ENCODE measurements at regions not wholly inside any gene's neighbourhood (a gene's known extent, or its start where the extent isn't known, plus 50 kb on each side); places are given as distances from the start of the nearest gene placed in this dataset.

DNA sequence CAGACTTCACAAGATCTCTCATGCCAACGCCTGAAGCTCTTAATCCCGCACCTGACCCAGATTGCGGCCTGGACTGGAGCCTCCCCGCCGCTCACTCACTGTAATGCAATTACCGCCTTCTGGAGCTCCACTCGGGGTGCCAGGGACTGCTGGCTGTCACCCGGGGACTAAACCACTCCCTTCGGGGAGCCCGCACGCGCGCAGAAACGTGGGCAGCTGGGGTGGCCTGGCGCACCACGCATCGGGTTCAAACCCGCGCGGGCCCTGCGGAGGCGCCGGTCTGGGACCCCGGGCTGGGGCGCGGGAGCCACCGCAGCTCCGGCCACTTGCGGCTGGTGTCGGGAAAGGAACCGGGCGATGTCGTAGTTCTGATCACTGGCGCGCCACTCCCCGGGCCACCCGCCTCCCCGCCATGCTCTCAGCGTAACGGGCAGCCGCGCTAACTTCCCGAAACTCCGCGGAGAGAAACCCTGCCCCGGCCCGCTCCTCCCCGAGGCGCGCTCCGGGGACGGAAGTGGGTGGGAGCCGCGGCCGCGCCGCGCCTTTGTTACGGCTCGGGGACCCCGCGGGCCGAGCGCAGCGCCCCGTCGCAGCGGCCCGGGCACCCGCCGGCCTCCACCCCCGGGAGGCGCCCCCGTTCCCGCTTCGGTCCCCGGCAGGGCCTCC, 100.3 kb upstream of the SVIL start (continued):
- TF ChIP-seq, protein P1, sequence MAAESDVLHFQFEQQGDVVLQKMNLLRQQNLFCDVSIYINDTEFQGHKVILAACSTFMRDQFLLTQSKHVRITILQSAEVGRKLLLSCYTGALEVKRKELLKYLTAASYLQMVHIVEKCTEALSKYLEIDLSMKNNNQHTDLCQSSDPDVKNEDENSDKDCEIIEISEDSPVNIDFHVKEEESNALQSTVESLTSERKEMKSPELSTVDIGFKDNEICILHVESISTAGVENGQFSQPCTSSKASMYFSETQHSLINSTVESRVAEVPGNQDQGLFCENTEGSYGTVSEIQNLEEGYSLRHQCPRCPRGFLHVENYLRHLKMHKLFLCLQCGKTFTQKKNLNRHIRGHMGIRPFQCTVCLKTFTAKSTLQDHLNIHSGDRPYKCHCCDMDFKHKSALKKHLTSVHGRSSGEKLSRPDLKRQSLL (tag by site-specific recombination; IDR thresholded peaks at IDR 0.05), result peak; percentile 30; the same call in 1 of the 2 replicates
- TF ChIP-seq ZNF747 (tag by site-specific recombination; IDR thresholded peaks at IDR 0.05), result no peak
- no peak for TF ChIP-seq SALL2 (tag by site-specific recombination; IDR thresholded peaks at IDR 0.05; ENCODE audit: borderline replicate concordance)
- no peak for TF ChIP-seq ZNF585B (tag by site-specific recombination; IDR thresholded peaks at IDR 0.05)
- no peak for TF ChIP-seq MYNN (tag by site-specific recombination; IDR thresholded peaks at IDR 0.05; ENCODE audit: borderline replicate concordance)
- no peak for TF ChIP-seq HOXC10 (CRISPR knock-in tag; IDR thresholded peaks at IDR 0.05)
- TF ChIP-seq ZIC2 (tag by site-specific recombination; IDR thresholded peaks at IDR 0.05), result peak; percentile 84
- TF ChIP-seq ZNF366 (tag by site-specific recombination; conservative IDR thresholded peaks at IDR 0.05), result no peak
- no peak for TF ChIP-seq ZNF571 (tag by site-specific recombination; IDR thresholded peaks at IDR 0.05)
- peak; percentile 34; the same call in 1 of the 2 replicates for TF ChIP-seq KLF16 (tag by site-specific recombination; IDR thresholded peaks at IDR 0.05)
- TF ChIP-seq ZNF843 (tag by site-specific recombination; IDR thresholded peaks at IDR 0.05), result no peak
- no peak for TF ChIP-seq ZNF24 (tag by site-specific recombination; IDR thresholded peaks at IDR 0.05)
- no peak for TF ChIP-seq ZBTB8A (tag by site-specific recombination; IDR thresholded peaks at IDR 0.05)
- no peak for TF ChIP-seq ZNF701 (tag by site-specific recombination; IDR thresholded peaks at IDR 0.05)
- TF ChIP-seq, protein P2, sequence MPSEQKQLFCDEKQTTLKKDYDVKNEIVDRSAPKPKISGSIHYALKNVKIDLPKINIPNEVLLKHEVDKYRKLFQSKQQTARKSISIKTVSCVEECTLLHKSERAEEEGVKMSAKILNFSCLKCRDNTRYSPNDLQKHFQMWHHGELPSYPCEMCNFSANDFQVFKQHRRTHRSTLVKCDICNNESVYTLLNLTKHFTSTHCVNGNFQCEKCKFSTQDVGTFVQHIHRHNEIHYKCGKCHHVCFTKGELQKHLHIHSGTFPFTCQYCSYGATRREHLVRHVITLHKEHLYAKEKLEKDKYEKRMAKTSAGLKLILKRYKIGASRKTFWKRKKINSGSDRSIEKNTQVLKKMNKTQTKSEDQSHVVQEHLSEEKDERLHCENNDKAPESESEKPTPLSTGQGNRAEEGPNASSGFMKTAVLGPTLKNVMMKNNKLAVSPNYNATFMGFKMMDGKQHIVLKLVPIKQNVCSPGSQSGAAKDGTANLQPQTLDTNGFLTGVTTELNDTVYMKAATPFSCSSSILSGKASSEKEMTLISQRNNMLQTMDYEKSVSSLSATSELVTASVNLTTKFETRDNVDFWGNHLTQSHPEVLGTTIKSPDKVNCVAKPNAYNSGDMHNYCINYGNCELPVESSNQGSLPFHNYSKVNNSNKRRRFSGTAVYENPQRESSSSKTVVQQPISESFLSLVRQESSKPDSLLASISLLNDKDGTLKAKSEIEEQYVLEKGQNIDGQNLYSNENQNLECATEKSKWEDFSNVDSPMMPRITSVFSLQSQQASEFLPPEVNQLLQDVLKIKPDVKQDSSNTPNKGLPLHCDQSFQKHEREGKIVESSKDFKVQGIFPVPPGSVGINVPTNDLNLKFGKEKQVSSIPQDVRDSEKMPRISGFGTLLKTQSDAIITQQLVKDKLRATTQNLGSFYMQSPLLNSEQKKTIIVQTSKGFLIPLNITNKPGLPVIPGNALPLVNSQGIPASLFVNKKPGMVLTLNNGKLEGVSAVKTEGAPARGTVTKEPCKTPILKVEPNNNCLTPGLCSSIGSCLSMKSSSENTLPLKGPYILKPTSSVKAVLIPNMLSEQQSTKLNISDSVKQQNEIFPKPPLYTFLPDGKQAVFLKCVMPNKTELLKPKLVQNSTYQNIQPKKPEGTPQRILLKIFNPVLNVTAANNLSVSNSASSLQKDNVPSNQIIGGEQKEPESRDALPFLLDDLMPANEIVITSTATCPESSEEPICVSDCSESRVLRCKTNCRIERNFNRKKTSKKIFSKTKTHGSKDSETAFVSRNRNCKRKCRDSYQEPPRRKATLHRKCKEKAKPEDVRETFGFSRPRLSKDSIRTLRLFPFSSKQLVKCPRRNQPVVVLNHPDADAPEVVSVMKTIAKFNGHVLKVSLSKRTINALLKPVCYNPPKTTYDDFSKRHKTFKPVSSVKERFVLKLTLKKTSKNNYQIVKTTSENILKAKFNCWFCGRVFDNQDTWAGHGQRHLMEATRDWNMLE (tag by site-specific recombination; conservative IDR thresholded peaks at IDR 0.05; ENCODE audit: low read depth), result no peak
- TF ChIP-seq ZNF521 (tag by site-specific recombination; IDR thresholded peaks at IDR 0.05), result no peak
- no peak for TF ChIP-seq ZNF658 (tag by site-specific recombination; IDR thresholded peaks at IDR 0.05)
- no peak for TF ChIP-seq ZFP69B (tag by site-specific recombination; IDR thresholded peaks at IDR 0.05)
- TF ChIP-seq GLI4 (tag by site-specific recombination; IDR thresholded peaks at IDR 0.05), result no peak
- no peak for TF ChIP-seq ZNF639 (tag by site-specific recombination; IDR thresholded peaks at IDR 0.05)
- TF ChIP-seq, protein P3, sequence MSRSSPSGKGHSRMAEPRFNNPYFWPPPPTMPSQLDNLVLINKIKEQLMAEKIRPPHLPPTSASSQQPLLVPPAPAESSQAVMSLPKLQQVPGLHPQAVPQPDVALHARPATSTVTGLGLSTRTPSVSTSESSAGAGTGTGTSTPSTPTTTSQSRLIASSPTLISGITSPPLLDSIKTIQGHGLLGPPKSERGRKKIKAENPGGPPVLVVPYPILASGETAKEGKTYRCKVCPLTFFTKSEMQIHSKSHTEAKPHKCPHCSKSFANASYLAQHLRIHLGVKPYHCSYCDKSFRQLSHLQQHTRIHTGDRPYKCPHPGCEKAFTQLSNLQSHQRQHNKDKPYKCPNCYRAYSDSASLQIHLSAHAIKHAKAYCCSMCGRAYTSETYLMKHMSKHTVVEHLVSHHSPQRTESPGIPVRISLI (tag by site-specific recombination; IDR thresholded peaks at IDR 0.05), result no peak
- TF ChIP-seq ZNF423 (tag by site-specific recombination; IDR thresholded peaks at IDR 0.05), result no peak
- no peak for TF ChIP-seq MZF1 (tag by site-specific recombination; IDR thresholded peaks at IDR 0.05; ENCODE audit: borderline replicate concordance)
- no peak for TF ChIP-seq PRDM1 (tag by site-specific recombination; IDR thresholded peaks at IDR 0.05)
- no peak for TF ChIP-seq OSR2 (tag by site-specific recombination; IDR thresholded peaks at IDR 0.05)
- TF ChIP-seq, protein P4, sequence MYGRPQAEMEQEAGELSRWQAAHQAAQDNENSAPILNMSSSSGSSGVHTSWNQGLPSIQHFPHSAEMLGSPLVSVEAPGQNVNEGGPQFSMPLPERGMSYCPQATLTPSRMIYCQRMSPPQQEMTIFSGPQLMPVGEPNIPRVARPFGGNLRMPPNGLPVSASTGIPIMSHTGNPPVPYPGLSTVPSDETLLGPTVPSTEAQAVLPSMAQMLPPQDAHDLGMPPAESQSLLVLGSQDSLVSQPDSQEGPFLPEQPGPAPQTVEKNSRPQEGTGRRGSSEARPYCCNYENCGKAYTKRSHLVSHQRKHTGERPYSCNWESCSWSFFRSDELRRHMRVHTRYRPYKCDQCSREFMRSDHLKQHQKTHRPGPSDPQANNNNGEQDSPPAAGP (tag by site-specific recombination; IDR thresholded peaks at IDR 0.05), result peak; percentile 28; the same call in 1 of the 2 replicates
- TF ChIP-seq ZFP37 (tag by site-specific recombination; IDR thresholded peaks at IDR 0.05), result peak; percentile 55; the same call in 1 of the 2 replicates
- TF ChIP-seq PRDM6 (tag by site-specific recombination; IDR thresholded peaks at IDR 0.05), result no peak
- TF ChIP-seq ZNF837 (tag by site-specific recombination; IDR thresholded peaks at IDR 0.05), result no peak
- TF ChIP-seq ZFHX2 (tag by site-specific recombination; conservative IDR thresholded peaks at IDR 0.05), result peak; percentile 52
- no peak for TF ChIP-seq ZNF596 (tag by site-specific recombination; IDR thresholded peaks at IDR 0.05)
